Suprapubic skin (tissue), 3 donors: ENCODE measurements at regions not wholly inside any gene's neighbourhood (a gene's known extent, or its start where the extent isn't known, plus 50 kb on each side); places are given as distances from the start of the nearest gene placed in this dataset.

Experiments
- CTCF ChIP-seq, 2 donors: fragments of 200-600 bp in 1 of 2; fragments of 450-650 bp in 1 of 2; sonication (generic) in 1 of 2; IDR thresholded peaks; one replicate each; pipeline ENCODE4 v1.5.1; 2016 to 2019; ENCODE audit warnings: antibody characterized with exemption in 2 of 2, mild to moderate bottlenecking in 1 of 2, moderate library complexity in 1 of 2
- POLR2AphosphoS5 ChIP-seq, 3 donors: sonication (generic); formaldehyde crosslinking; IDR thresholded peaks; one replicate each; pipeline ENCODE4 v1.6.1; 2017; ENCODE audit warnings: antibody characterized with exemption in 3 of 3

GRCh38 chr11:106276859-106277436 is 199.5 kb downstream of the AASDHPPT start:
- no peak for TF ChIP-seq CTCF (IDR thresholded peaks at IDR 0.05)
- no peak for TF ChIP-seq POLR2AphosphoS5 (IDR thresholded peaks at IDR 0.05)
